GM03348 (cell line): ENCODE measurements at regions not wholly inside any gene's neighbourhood (a gene's known extent, or its start where the extent isn't known, plus 50 kb on each side); places are given as distances from the start of the nearest gene placed in this dataset.
"Not testable (repeated sequence)": the region's sequence is repeated elsewhere in the genome, so short reads cannot be mapped to it uniquely, and the experiment has no call there.

Experiments used
- DNase-seq: peaks from one replicate; pipeline ENCODE4 v3.0.0; 2012; ENCODE audit warnings: low spot score

DNA sequence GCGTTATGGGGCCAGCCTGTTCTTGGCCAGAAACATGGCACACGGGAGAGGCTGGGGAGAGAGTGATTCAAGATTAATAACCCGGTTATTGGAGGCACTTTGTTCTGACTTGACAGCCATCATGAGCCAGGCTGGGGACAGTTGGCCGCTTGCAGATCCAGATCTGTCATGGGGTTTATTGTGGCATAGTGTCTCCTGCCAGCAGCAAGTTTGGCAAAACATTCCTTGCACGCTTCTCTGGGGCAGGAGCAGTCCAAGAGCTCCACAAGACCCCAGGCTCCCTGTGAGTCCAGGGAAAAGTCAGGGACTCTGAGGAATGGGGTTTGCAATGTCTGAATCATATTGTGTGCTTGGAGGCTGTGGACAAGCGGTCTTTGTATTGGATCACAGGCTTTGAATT, 270.4 kb downstream of the MIAT start:
- no peak for DNase-seq

DNA sequence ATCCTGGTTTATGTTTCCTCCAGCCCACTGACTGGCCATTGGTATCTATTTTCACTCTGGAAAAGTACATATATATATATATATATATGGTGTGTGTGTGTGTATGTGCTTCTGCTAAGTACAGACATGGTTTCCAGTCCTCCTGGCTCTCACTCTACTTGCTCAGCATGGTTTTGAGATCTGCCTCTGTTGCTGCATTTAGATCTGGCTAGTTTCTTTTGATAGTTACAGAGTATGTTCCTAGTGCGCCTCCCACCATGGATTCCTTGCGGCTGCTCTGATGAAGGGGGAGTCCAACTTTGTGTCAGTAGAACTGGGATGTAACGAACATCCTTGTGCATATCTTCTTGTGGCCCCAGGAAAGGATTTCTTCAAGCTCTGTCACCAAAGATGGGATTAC, 274.1 kb downstream of the MIAT start:
- DNase-seq, result no peak

DNA sequence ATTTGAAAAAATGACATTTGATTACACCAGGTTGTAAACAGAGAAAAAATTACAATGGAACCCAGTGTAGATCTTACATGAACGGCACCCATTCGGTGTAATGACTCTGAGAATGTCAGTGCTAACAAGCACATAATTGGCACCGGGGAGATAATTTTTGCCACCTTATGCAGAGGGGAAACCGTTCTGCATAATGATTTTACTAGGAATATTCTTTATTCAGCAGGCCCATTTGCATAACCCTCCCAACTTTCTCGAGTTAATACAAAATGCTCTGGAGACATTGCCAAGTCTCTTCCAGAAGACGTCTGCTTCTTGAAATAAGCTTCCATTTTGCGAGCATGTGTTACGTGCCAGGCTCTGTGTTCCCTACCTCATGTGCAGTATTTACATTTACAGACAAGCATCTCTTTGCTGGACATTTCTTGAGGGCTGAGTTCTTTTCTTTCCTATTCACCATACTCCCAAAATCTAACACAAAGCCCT, 275.8 kb downstream of the MIAT start:
- DNase-seq, result no peak

DNA sequence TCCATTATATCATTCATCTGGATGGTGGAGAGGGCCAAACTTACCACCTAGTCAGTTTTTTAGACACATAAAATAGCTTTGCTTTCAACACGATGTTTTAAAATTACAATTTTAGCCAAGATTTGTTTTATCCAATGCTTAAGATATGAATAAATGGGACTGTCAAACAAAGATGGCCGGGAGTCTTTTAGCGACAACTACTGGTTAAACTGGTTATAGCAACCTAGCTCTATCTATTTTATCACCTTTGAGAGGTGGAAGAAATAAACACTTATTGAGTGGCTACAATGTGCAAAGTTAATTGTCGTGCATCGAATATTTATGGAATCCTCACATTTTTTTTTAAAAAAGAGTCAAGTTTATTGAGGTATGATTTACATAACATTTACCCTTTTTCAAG, 279.8 kb downstream of the MIAT start:
- DNase-seq, result no peak

GRCh38 chr22:26939466-26939865, 282.1 kb downstream of the MIAT start:
- DNase-seq, result no peak

DNA sequence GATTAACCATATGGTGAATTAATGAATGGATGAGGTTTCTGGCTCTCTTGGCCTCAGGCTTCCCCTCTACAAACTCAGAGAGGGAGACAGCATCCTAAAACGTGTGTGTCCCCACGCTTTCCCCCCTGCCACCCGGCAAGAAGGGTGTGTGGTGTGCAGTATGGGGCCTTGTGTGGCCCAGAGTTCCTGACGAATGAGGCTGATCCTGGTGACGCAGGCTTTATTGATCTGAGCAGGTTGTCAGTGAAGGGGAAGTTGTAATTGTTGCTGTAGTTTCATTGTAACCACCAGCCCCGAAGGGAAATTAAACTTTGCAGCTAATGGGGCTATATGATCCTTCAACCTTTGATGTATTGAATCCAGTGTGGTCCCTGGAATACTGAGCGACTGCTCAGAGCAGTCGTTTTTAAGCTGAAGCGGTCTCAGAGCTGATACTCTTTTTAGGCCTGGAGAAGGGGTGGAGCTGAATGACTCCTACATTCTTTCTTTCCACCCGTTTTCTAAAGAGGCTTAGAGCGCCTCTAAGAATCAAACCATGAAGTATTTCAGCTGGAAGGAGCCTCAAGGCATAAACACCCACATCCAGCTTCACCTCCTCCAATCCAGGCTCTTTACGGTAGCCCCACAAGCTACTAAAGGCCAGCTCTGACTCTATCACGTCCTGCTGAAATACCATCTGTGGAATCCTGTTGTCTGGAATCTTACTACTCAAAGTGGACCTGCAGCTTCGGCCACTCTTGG, 284.7 kb downstream of the MIAT start:
- DNase-seq, result no peak

GRCh38 chr22:26942637-26942957, 285.2 kb downstream of the MIAT start:
- DNase-seq, result no peak

GRCh38 chr22:26945565-26945964, 288.2 kb downstream of the MIAT start:
- no peak for DNase-seq

GRCh38 chr22:26949193-26949592, 291.8 kb downstream of the MIAT start:
- peak; percentile 41 for DNase-seq

DNA sequence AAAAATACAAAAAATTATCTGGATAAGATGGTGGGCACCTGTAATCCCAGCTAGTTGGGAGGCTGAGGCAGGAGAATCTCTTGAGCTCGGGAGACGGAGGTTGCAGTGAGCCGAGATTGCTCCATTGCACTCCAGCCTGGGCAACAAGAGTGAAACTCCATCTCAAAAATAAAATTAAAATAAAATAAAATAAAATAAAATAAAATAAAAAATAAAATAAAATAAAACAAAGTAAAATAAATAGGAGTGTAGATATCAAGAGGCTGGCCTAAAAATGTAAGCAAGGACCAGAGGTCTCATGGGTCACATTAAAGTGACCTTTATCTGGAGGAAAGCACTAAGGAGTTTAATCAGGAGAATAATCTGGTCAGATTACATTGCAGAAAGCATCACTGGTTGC, 293.8 kb downstream of the MIAT start:
- DNase-seq, result not testable (repeated sequence)

- no peak for DNase-seq
Observed at GRCh38 chr22:26952004-26952403, 294.6 kb downstream of the MIAT start.

GRCh38 chr22:26952451-26953011, 295.1 kb downstream of the MIAT start:
- no peak for DNase-seq

DNA sequence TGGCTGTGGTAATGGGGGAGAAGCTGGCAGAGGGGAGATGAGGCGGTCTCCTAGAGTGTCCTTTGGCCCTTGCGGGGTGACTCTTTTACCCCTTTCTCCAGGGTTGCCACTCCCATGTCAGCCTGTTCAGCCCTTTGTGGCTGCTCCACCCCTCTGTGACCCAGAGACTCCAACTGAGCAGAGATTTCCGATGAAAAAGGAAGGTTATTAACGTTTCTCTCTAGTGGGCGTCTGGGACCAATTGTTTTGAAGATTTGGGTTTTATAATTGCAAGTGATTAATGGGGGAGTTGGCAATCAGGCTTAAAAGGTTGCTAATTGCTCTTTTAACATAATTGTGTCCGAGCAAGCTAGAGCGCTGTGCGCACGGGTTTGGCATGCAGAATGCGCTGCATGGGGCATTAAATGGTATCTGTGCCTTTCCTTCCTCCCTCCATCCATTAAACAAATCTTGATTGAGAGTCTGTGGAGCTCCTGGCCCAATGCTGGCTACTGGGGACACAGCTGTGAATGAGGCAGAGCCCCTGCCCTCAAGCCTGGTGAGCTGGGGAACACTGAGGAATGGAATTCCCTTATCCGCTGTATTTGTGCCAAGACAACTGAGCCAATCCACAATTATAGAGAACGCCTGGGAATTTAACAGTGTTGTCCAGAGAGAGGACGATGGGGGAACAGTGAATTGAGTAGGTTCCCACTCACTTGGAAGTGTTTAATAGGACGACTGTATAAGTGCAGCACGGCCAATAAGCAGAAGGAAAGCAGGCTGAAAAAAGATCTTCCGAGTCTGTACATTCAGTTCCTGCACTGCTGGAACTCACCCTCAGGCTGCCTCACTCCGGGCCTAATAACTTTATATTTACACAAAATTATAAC, 295.9 kb downstream of the MIAT start:
- no peak for DNase-seq

GRCh38 chr22:26956371-26956770, 299.0 kb downstream of the MIAT start:
- no peak for DNase-seq

- no peak for DNase-seq
Observed at GRCh38 chr22:26957176-26957575, 299.8 kb downstream of the MIAT start.

- no peak for DNase-seq
Observed at GRCh38 chr22:26957897-26958296, 300.5 kb downstream of the MIAT start.

DNA sequence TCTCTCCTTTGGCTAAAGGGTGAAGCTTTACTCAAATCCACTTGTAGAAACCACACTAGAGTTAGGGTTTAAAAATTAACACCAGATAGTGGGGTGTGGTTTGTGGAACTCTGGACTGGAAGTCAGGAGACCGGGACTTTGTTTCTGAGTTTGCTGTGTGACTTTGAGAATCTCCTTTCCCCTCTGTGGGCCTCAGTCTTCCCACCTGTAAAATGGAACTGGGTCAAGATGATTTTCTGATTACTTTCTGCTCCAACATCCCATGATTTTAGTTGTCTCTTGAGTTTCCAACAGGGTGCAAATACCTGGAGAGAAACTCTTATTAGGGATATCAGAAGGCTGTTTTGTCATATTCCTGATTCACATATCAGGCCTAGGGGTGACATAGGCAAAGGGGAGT, 301.0 kb downstream of the MIAT start:
- DNase-seq, result no peak

DNA sequence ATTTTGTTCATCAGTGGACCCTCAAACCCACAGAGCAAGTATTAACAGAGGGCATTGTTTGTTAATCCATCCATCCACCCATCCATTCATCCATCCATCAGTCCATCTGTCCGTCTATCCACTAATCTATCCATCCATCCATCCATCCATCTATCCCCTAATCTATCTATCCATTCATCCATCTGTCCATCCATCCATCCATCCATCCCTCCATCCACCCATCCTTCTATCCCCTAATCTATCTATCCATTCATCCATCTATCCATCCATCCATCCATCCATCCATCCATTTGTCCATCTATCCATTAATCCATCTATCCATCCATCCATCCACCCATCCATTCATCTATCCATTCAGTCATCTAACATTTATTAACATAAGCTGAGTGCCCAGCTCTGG, 307.3 kb downstream of the MIAT start:
- DNase-seq, result no peak

- DNase-seq, result no peak
Observed at GRCh38 chr22:26967282-26967681, 309.9 kb downstream of the MIAT start.

DNA sequence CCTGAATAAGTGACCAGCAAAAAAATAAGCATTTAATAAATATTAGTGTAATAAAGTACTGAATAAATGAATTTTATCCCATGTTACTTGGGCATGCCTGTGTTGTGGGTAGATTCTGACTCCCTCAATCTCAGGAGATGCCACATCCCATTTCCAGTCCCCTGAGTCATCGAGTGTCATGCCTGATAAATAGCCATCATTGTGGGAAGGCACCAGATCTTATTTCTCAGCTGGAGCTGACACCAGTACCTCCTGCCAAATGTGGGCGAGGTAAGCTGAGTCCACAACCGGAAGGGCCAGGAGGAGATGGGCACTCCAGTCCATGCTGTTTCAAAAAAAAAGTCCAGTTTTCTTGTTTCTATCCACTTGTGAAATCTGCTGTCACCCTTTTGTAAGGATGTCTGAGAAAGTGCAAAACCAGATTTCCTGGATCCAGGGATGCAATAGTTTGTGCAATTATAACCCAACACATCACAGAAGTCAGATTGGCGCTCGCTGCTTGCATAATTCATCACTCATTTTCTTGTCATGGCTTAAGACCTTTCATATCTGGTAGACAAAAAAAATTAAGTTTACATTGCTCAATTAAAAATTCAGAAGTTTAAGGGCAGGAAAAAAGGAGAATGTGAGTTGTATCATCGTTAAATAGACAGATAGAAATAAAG, 311.6 kb downstream of the MIAT start:
- DNase-seq, result no peak

- DNase-seq, result no peak
Observed at GRCh38 chr22:26970809-26971394, 313.5 kb downstream of the MIAT start.

DNA sequence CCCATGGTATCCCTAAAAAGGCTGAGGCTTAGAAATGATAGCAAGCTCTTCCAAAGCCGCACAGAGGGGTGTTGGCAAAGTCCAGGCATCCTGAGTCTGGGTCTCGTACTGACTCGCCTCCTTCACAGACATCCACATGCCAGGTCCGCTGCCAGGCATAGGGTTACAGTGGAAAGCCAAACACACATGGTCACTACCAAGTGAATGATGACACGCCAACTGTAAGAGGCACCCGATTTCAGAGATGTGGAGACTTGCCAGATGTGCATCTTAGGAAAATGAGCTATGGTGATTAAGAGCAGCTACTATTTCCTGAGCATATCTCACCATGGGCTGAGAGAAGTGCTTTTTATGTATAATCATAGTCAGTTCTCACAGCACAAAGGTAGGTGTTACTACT, 314.9 kb downstream of the MIAT start:
- DNase-seq, result peak; percentile 37
